GM12878 (cell line): ENCODE measurements at regions not wholly inside any gene's neighbourhood (a gene's known extent, or its start where the extent isn't known, plus 50 kb on each side); places are given as distances from the start of the nearest gene placed in this dataset.

ENCODE experiments used
- ATF2 ChIP-seq: IDR thresholded peaks from 2 replicates; pipeline ENCODE4 v1.6.1; 2012; ENCODE audit warnings: low read length, inconsistent platforms
- CTCF ChIP-seq, 3 experiments: IDR thresholded peaks in 2 of 3; conservative IDR thresholded peaks in 1 of 3; 2 replicates each; pipeline ENCODE4 v1.5.1; 2011; ENCODE audit warnings: low read depth in 3 of 3, low read length in 3 of 3, mild to moderate bottlenecking in 3 of 3, control low read depth in 2 of 3, moderate library complexity in 2 of 3, inconsistent platforms in 1 of 3, mixed read lengths in 1 of 3; ENCODE audit not compliant: control insufficient read depth in 2 of 3, insufficient read depth in 1 of 3; ENCODE audit errors: extremely low read depth in 1 of 3
- DPF2 ChIP-seq: fragments of 450-650 bp; IDR thresholded peaks from 2 replicates; pipeline ENCODE4 v1.6.1; 2017; ENCODE audit warnings: mild to moderate bottlenecking
- FOXM1 ChIP-seq: IDR thresholded peaks from 2 replicates; pipeline ENCODE4 v1.6.1; 2012; ENCODE audit warnings: low read depth, mild to moderate bottlenecking, inconsistent platforms, low read length, moderate library complexity
- POLR2A ChIP-seq: IDR thresholded peaks from 2 replicates; pipeline ENCODE4 v1.6.1; 2011; ENCODE audit warnings: low read depth, mild to moderate bottlenecking, low read length
- POLR2AphosphoS5 ChIP-seq: IDR thresholded peaks from 2 replicates; pipeline ENCODE4 v1.6.1; 2011; ENCODE audit warnings: mild to moderate bottlenecking, low read length, inconsistent platforms
- SREBF1 ChIP-seq: IDR thresholded peaks from 2 replicates; pipeline ENCODE4 v1.6.1; 2012; ENCODE audit warnings: mild to moderate bottlenecking, low read length

GRCh38 chr15:81069909-81070308 is 64.2 kb upstream of the CFAP161 start:
- TF ChIP-seq CTCF (IDR thresholded peaks at IDR 0.05 in 2 of 3, conservative IDR thresholded peaks at IDR 0.05 in 1 of 3; ENCODE audit: control insufficient read depth in 2 of 3, extremely low read depth in 1 of 3, insufficient read depth in 1 of 3, low read depth in 3 of 3, low read length in 3 of 3) (no peak), POLR2AphosphoS5 (no peak), FOXM1 (no peak), POLR2A (no peak), ATF2 (no peak), DPF2 (no peak), SREBF1 (no peak)
